ENCODE measurements at regions not wholly inside any gene's neighbourhood (a gene's known extent, or its start where the extent isn't known, plus 50 kb on each side); places are given as distances from the start of the nearest gene placed in this dataset.

DNA sequence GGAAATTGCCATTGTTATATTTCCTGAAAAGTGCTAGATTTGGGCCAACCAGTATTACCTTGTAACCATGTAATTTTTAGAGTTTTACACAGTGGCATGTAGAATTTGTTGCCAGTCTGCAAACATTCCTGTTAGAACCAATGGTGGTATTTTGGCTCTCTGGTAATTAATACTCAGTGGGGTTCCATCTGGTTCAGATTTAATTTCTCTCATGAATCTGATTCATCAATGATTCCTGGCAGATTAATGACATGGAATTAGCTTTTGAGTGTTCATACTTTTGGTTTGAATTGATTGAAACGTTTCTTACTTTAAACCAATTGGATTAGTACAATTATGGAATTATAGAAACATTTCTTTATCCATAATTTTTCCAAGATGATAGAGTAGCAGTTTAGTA is 93.2 kb downstream of the MC4R start:
- Histone ChIP-seq H4K20me1 (ENCODE audit: insufficient read depth) (no peaks in the 10 kb centered on the region), H2AFZ (ENCODE audit: low read depth) (no peak overlapping the region), H3K4me2 (no peak overlapping the region), H3K9ac (no peak overlapping the region), H3K27me3 (ENCODE audit: insufficient read depth, low read depth) (no peaks in the 10 kb centered on the region), H3K4me1 (ENCODE audit: low read depth, poor library complexity, severe bottlenecking) (no peaks in the 10 kb centered on the region), H3K79me2 (ENCODE audit: insufficient read depth, low read depth) (no peaks in the 10 kb centered on the region), H3K27ac (no peak overlapping the region), H3K36me3 (ENCODE audit: insufficient read depth) (no peaks in the 10 kb centered on the region), H3K4me3 (IDR thresholded peaks at IDR 0.05; ENCODE audit: insufficient read depth, low read depth, low read length) (no peak overlapping the region)
- TF ChIP-seq, protein P1, sequence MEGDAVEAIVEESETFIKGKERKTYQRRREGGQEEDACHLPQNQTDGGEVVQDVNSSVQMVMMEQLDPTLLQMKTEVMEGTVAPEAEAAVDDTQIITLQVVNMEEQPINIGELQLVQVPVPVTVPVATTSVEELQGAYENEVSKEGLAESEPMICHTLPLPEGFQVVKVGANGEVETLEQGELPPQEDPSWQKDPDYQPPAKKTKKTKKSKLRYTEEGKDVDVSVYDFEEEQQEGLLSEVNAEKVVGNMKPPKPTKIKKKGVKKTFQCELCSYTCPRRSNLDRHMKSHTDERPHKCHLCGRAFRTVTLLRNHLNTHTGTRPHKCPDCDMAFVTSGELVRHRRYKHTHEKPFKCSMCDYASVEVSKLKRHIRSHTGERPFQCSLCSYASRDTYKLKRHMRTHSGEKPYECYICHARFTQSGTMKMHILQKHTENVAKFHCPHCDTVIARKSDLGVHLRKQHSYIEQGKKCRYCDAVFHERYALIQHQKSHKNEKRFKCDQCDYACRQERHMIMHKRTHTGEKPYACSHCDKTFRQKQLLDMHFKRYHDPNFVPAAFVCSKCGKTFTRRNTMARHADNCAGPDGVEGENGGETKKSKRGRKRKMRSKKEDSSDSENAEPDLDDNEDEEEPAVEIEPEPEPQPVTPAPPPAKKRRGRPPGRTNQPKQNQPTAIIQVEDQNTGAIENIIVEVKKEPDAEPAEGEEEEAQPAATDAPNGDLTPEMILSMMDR (conservative IDR thresholded peaks at IDR 0.05; ENCODE audit: low read depth, low read length): no peak

DNA sequence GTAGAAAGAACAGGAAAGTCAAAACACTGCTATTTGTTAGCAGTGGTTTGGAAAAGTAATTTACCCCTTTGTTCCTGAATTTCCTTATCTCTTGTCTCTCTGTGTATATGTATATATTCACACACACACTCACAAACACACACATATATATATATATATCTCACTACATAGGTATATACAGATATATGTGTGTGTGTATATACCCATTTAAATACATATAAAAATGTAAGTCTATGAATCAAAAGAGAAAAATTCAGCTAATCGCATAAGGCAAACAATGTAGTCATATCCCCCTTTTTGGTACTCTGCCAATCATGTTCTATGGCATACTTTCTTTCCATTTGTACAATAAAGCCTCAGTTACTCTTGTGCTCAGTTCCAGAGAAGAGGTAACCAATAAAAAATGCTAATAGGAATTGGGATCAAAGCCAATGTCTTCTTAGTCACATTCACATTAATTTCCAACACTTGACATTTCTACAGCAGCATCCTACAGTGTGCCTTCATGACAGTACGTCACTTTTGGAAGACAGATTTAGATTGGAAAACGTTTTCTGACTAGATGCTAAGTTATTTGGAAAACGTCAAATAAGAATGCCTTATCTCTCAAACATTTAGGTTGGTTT is 94.6 kb downstream of the MC4R start:
- TF ChIP-seq, protein P1 (conservative IDR thresholded peaks at IDR 0.05; ENCODE audit: low read depth, low read length): no peak
- Histone ChIP-seq H3K4me3 (IDR thresholded peaks at IDR 0.05; ENCODE audit: insufficient read depth, low read depth, low read length) (no peak overlapping the region), H3K36me3 (ENCODE audit: insufficient read depth) (no peaks in the 10 kb centered on the region), H3K4me2 (no peak overlapping the region), H3K27ac (no peak overlapping the region), H4K20me1 (ENCODE audit: insufficient read depth) (no peaks in the 10 kb centered on the region), H3K9ac (no peak overlapping the region), H3K79me2 (ENCODE audit: insufficient read depth, low read depth) (no peaks in the 10 kb centered on the region), H3K27me3 (ENCODE audit: insufficient read depth, low read depth) (no peaks in the 10 kb centered on the region), H2AFZ (ENCODE audit: low read depth) (no peak overlapping the region), H3K4me1 (ENCODE audit: low read depth, poor library complexity, severe bottlenecking) (no peaks in the 10 kb centered on the region)

DNA sequence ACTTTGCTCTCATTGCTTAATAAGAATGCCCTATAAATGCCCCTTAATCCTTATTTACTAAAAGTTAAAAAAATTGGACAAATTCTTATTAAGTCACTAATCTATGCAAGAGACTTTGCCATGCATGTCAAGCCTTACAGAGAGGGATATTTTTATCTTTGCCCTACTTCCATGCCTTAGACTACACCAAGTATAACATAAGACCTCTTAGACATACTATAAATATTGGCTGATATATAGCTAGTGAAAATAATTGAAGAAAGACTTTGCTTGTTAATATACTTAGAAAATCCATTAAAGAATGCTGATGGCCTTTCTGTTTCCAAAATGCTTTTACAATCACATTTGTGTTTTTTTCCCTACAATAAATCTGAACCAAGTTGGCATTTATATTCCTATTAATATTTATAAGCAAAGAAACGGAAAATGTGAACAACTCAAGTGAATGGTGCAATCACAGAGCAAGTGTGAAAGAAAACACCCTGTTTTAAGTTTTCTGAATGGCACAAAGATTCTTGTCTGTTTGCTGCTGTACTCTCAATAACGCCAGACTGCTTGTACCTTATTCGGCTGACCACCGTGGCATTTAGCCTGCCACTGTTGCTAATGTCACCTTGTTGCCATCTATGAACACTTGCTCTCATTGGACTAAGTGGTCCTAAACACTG is 105.0 kb downstream of the MC4R start:
- no peak overlapping the region for H3K27ac ChIP-seq
- no peaks in the 10 kb centered on the region for H3K27me3 ChIP-seq (ENCODE audit: insufficient read depth, low read depth)
- no peak overlapping the region for H3K4me3 ChIP-seq (IDR thresholded peaks at IDR 0.05; ENCODE audit: insufficient read depth, low read depth, low read length)
- no peak overlapping the region for H2AFZ ChIP-seq (ENCODE audit: low read depth)
- TF ChIP-seq, protein P1 (conservative IDR thresholded peaks at IDR 0.05; ENCODE audit: low read depth, low read length): no peak
- no peak overlapping the region for H3K4me2 ChIP-seq
- H3K79me2 ChIP-seq (ENCODE audit: insufficient read depth, low read depth): no peaks in the 10 kb centered on the region
- H3K9ac ChIP-seq: no peak overlapping the region
- H4K20me1 ChIP-seq (ENCODE audit: insufficient read depth): no peaks in the 10 kb centered on the region
- H3K4me1 ChIP-seq (ENCODE audit: low read depth, poor library complexity, severe bottlenecking): peaks cover 2% of the 10 kb centered on the region
- no peaks in the 10 kb centered on the region for H3K36me3 ChIP-seq (ENCODE audit: insufficient read depth)

DNA sequence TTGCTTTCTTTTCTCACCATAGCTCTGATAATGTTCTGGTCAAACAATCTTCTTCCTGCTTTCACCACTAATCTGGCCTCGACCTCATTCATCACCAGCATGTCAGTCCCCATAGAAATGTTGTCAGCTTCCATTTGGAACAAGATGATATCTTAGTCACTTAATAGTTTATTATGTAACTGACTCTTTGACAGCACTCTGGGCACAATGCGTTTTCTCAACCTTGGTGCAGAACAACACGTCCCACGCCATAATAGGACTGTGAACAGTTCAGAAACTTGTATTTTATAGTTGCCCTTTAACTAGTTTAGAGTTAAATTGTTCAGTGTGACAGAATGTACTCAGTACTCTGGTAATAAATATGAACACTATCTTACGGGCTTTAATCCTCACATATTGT is 106.0 kb downstream of the MC4R start:
- H3K4me1 ChIP-seq (ENCODE audit: low read depth, poor library complexity, severe bottlenecking): no peaks in the 10 kb centered on the region
- no peak overlapping the region for H2AFZ ChIP-seq (ENCODE audit: low read depth)
- no peaks in the 10 kb centered on the region for H4K20me1 ChIP-seq (ENCODE audit: insufficient read depth)
- H3K79me2 ChIP-seq (ENCODE audit: insufficient read depth, low read depth): no peaks in the 10 kb centered on the region
- no peak overlapping the region for H3K9ac ChIP-seq
- H3K27ac ChIP-seq: no peak overlapping the region
- no peak overlapping the region for H3K4me3 ChIP-seq (IDR thresholded peaks at IDR 0.05; ENCODE audit: insufficient read depth, low read depth, low read length)
- TF ChIP-seq, protein P1 (conservative IDR thresholded peaks at IDR 0.05; ENCODE audit: low read depth, low read length): no peak
- H3K36me3 ChIP-seq (ENCODE audit: insufficient read depth): no peaks in the 10 kb centered on the region
- no peaks in the 10 kb centered on the region for H3K27me3 ChIP-seq (ENCODE audit: insufficient read depth, low read depth)
- no peak overlapping the region for H3K4me2 ChIP-seq
